ENCODE measurements at regions not wholly inside any gene's neighbourhood (a gene's known extent, or its start where the extent isn't known, plus 50 kb on each side); places are given as distances from the start of the nearest gene placed in this dataset.
A peak's percentile ranks its signal among the peaks of the same experiment; 100 is the strongest.
"Not testable (repeated sequence)": the region's sequence is repeated elsewhere in the genome, so short reads cannot be mapped to it uniquely, and the experiment has no call there.

GRCh38 chr9:80690349-80690939 lies 998.9 kb downstream of the TLE1 start:
- DNase-seq = no peak

GRCh38 chr9:80679916-80680315 lies 1009.4 kb downstream of the TLE1 start:
- DNase-seq = no peak

- DNase-seq = no peak
Measured at GRCh38 chr9:80678906-80679305, 1010.4 kb downstream of the TLE1 start.

- no peak for DNase-seq
Measured at GRCh38 chr9:80673496-80673895, 1015.9 kb downstream of the TLE1 start.

- DNase-seq = no peak
Measured at GRCh38 chr9:80665479-80665878, 1023.9 kb downstream of the TLE1 start.

- no peak for DNase-seq
Measured at GRCh38 chr9:80664327-80665210, 1024.8 kb downstream of the TLE1 start.

GRCh38 chr9:80659751-80660150 lies 1029.6 kb downstream of the TLE1 start:
- not testable (repeated sequence) for DNase-seq

GRCh38 chr9:80651044-80651443 lies 1038.3 kb downstream of the TLE1 start:
- no peak for DNase-seq

GRCh38 chr9:80649496-80649895 lies 1039.9 kb downstream of the TLE1 start:
- no peak for DNase-seq

- DNase-seq = peak; percentile 59
Measured at GRCh38 chr9:80649001-80649420, 1040.3 kb downstream of the TLE1 start.

- no peak for DNase-seq
Measured at GRCh38 chr9:80648336-80648735, 1041.0 kb downstream of the TLE1 start.

- no peak for DNase-seq
Measured at GRCh38 chr9:80646211-80646610, 1043.1 kb downstream of the TLE1 start.

- DNase-seq = no peak
Measured at GRCh38 chr9:80644044-80644443, 1045.3 kb downstream of the TLE1 start.

GRCh38 chr9:80635065-80635464 lies 1054.3 kb downstream of the TLE1 start:
- no peak for DNase-seq

GRCh38 chr9:80632041-80632440 lies 1057.3 kb downstream of the TLE1 start:
- no peak for DNase-seq

- DNase-seq = no peak
Measured at GRCh38 chr9:80622508-80622907, 1050.7 kb downstream of the TLE4 start.

GRCh38 chr9:80619356-80619755 lies 1047.6 kb downstream of the TLE4 start:
- DNase-seq = no peak

- DNase-seq = no peak
Measured at GRCh38 chr9:80615964-80616363, 1044.2 kb downstream of the TLE4 start.

- DNase-seq = no peak
Measured at GRCh38 chr9:80605793-80606192, 1034.0 kb downstream of the TLE4 start.

GRCh38 chr9:80605129-80605528 lies 1033.4 kb downstream of the TLE4 start:
- no peak for DNase-seq

GRCh38 chr9:80602291-80602690 lies 1030.5 kb downstream of the TLE4 start:
- DNase-seq = no peak

- no peak for DNase-seq
Measured at GRCh38 chr9:80596579-80596978, 1024.8 kb downstream of the TLE4 start.

GRCh38 chr9:80595192-80595591 lies 1023.4 kb downstream of the TLE4 start:
- no peak for DNase-seq

GRCh38 chr9:80592413-80592812 lies 1020.6 kb downstream of the TLE4 start:
- no peak for DNase-seq
